Stomach smooth muscle (tissue), 2 donors: ENCODE measurements at regions not wholly inside any gene's neighbourhood (a gene's known extent, or its start where the extent isn't known, plus 50 kb on each side); places are given as distances from the start of the nearest gene placed in this dataset.

Experiments
- H3K27ac ChIP-seq: one replicate; pipeline ENCODE4 v1.7.0; 2013; ENCODE audit warnings: mild to moderate bottlenecking, low read length, inconsistent platforms
- H3K27me3 ChIP-seq, 2 donors: one replicate each; pipeline ENCODE4 v1.7.0; 2013; ENCODE audit warnings: low read length in 2 of 2; ENCODE audit not compliant: insufficient read depth in 2 of 2, control insufficient read depth in 1 of 2
- H3K36me3 ChIP-seq, 2 donors: one replicate each; pipeline ENCODE4 v1.7.0; 2013; ENCODE audit warnings: low read length in 2 of 2; ENCODE audit not compliant: control insufficient read depth in 2 of 2, insufficient read depth in 2 of 2
- H3K4me1 ChIP-seq: one replicate; pipeline ENCODE4 v1.7.0; 2013; ENCODE audit warnings: low read length; ENCODE audit not compliant: control insufficient read depth, insufficient read depth
- H3K4me3 ChIP-seq, 2 donors: one replicate each; pipeline ENCODE4 v1.7.0; 2013; ENCODE audit warnings: low read length in 2 of 2
- H3K9ac ChIP-seq, 2 donors: one replicate each; pipeline ENCODE4 v1.7.0; 2013; ENCODE audit warnings: low read length in 2 of 2, mild to moderate bottlenecking in 1 of 2
- H3K9me3 ChIP-seq, 2 donors: one replicate each; pipeline ENCODE4 v1.7.0; 2013; ENCODE audit warnings: low read length in 2 of 2; ENCODE audit not compliant: control insufficient read depth in 2 of 2
- donor health status: healthy.
- donor health status: Pancreatic carcinoma.

DNA sequence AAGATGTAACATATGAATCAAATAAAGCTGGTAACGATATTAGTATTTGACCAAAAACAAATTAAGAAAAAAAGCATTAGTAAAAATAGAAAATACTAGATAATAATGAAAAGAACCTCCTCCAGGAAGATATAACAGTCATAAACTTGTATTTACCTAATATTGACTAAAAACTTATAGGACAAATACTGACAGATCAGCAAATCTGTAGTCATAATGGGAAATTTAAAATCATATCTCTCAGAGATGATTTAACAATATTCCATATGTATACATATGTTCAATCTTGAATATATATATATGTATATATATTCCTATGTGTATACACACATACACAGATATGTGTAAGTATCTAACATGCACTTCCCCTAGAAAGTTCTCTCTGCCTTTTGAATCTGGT, 52.0 kb upstream of the FGGY start:
- H3K36me3 ChIP-seq = no peaks in the 10 kb centered on the region
- H3K27me3 ChIP-seq = no peaks in the 10 kb centered on the region
- no peak overlapping the region for H3K27ac ChIP-seq

More for the DNA sequence above, 52.0 kb upstream of the FGGY start:
- no peak overlapping the region for H3K4me3 ChIP-seq
- no peaks in the 10 kb centered on the region for H3K4me1 ChIP-seq
- H3K9ac ChIP-seq = no peak overlapping the region
- peaks cover 0 to 6% of the 10 kb centered on the region in 2 donors for H3K9me3 ChIP-seq
